ENCODE measurements at regions not wholly inside any gene's neighbourhood (a gene's known extent, or its start where the extent isn't known, plus 50 kb on each side); places are given as distances from the start of the nearest gene placed in this dataset.

DNA sequence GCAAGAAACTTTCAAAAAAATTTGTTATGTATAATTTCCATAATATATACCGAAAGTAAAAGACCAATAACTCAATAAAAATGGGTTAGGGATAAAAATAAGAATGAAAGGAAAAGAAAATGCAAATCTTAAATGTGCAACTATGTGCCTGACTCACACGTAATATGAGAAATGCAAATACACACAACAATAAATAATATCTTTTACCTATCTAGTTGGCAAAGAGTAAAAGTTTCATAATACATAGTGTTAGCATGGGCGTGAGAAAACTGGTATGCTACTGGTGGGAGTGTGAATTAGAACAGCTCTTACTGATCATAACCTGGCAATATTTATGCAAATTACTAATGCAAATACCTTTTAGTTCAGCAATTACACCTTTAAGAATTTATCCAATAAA is 438.5 kb upstream of the CITED2 start:
- DNase-seq (ENCODE audit: low read depth): no peak
- TF ChIP-seq, protein P1, sequence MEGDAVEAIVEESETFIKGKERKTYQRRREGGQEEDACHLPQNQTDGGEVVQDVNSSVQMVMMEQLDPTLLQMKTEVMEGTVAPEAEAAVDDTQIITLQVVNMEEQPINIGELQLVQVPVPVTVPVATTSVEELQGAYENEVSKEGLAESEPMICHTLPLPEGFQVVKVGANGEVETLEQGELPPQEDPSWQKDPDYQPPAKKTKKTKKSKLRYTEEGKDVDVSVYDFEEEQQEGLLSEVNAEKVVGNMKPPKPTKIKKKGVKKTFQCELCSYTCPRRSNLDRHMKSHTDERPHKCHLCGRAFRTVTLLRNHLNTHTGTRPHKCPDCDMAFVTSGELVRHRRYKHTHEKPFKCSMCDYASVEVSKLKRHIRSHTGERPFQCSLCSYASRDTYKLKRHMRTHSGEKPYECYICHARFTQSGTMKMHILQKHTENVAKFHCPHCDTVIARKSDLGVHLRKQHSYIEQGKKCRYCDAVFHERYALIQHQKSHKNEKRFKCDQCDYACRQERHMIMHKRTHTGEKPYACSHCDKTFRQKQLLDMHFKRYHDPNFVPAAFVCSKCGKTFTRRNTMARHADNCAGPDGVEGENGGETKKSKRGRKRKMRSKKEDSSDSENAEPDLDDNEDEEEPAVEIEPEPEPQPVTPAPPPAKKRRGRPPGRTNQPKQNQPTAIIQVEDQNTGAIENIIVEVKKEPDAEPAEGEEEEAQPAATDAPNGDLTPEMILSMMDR (IDR thresholded peaks at IDR 0.05; ENCODE audit: insufficient read depth, low read depth, low read length, missing control alignments): no peak

DNA sequence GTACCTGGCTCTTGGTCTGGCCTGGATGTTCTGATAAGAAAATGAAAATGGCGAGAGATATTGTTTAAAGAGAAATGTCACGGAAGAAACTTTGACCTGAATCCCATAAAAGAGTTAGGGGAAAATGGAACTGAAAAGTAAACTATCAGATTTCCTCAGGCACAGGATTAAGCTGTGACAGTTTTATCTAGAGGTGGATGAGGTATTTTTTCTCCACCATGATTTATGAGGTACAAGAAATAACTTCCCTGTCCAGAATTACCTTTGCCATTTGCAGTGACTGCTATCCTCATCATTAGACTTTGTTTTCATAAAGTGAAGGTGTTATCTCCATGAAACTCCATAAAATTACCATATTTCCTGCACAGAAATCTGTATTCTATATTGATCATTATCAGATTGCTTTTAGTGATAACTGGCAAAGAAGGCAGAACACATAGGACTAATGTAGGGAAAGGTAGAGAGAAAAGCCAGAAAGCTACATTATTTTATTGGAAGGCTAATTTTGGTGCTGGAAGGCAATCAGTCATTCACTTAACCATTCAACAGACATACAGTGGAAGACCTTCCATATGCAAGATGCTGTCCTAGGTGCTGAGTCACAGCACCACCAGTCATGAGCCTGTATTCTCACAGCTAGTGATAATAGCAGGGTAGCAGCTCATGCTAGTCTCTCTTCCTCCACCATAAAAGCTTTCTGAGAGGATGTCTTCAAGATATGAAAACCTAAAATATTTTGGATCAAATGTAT is 427.3 kb upstream of the CITED2 start:
- no peak for DNase-seq (ENCODE audit: low read depth)
- TF ChIP-seq, protein P1 (IDR thresholded peaks at IDR 0.05; ENCODE audit: insufficient read depth, low read depth, low read length, missing control alignments): no peak
- H3K4me3 ChIP-seq (ENCODE audit: low read depth, low read length): no peak overlapping the region

More for the DNA sequence above, 438.5 kb upstream of the CITED2 start:
- no peak overlapping the region for H3K4me3 ChIP-seq (ENCODE audit: low read depth, low read length)

DNA sequence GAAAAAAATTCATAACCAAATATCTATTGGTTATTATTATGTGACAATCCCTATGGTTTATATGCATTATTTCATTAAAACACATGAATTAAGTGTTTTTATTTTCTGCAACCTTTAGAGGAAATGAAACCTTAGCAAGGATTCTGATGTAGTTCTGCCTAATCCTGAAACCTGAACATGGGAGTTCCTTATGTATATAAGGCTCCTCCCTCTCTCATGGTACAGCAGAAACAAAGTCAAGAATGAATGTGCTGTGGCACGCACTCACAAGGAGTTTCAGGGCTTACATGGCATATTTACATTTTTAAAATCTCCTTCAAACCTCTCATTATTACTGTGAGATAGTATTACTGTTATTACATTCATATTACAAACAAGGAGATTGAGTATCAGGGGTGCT is 426.4 kb upstream of the CITED2 start:
- no peak overlapping the region for H3K4me3 ChIP-seq (ENCODE audit: low read depth, low read length)
- DNase-seq (ENCODE audit: low read depth): peak; percentile 35
- TF ChIP-seq, protein P1 (IDR thresholded peaks at IDR 0.05; ENCODE audit: insufficient read depth, low read depth, low read length, missing control alignments): no peak

DNA sequence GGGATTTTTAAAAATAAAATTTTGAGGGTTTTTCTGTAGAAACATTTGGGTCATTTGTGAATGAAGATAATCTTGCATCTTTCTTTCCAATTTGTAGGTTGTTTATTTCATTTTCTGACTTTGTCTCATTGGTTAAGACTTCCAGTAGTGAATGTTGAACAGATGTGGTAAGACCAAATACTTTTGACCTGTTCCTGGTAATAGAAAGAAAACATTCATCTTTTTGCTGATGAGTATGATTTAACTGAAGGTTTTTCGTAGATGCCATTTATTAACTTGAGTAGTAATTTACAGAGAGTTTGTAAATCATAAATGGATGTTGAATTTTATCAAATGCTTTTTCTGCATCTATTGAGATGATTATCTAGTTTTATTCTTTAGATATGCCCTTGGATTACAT is 416.1 kb upstream of the CITED2 start:
- H3K4me3 ChIP-seq (ENCODE audit: low read depth, low read length): no peak overlapping the region
- no peak for DNase-seq (ENCODE audit: low read depth)
- TF ChIP-seq, protein P1 (IDR thresholded peaks at IDR 0.05; ENCODE audit: insufficient read depth, low read depth, low read length, missing control alignments): no peak

DNA sequence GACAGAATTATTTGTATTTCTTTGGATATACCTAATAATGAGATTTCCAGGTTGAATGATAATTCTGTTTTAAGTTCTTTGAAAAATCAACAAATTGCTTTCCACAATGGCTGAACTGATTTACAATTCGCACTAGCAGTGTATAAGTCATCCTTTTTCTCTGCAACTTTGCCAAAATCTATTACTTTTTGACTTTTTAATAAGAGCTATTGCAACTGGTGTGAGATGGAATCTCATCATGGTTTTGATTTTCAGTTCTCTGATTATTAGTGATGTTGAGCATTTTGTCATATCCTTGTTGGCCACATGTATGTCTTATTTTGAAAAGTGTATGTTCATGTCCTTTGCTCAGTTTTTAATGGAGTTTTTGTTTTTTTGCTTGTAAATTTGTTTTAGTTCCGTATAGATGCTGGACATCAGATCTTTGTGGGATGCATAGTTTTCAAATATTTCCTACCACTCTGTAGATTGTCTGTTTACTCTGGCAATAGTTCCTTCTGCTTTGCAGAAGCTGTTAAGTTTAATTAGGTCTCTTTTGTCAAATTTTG is 409.8 kb upstream of the CITED2 start:
- TF ChIP-seq, protein P1 (IDR thresholded peaks at IDR 0.05; ENCODE audit: insufficient read depth, low read depth, low read length, missing control alignments): no peak
- H3K4me3 ChIP-seq (ENCODE audit: low read depth, low read length): no peak overlapping the region
- DNase-seq (ENCODE audit: low read depth): no peak

DNA sequence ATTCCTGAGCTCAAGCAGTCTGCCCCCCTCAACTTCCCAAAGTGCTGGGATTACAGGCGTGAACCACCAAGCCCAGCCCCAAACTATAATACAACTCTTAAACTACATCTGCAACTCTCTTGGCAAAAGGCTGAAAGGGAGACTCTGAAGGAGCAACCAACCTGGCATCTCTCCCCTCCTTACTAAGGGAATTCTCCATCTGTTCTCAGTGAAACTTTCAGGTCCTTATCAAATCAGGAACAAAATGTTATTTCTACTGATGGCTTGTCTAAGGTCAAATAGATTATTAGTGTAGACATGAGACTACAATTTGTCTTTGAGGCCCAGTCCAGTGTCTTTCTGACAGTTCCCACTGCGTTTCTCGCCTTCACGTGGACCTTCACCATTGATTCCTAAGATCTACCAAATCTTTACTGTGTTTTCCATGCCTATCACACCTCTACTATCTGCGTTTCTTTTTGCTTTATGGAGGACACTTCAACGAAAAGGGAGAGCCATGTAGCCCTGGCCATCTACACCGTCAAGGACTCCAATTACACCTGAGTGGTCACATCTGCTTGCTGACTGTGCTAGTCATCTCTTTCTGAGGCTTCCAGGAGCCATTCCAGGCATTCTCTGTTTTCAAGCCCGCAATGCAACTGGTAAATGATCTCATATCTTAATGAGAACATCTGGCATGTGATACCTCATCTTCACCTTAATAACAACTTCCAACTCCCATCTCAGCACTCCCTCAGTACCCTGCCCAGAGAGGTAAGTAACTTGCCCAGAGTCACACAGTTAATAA is 405.7 kb upstream of the CITED2 start:
- H3K4me3 ChIP-seq (ENCODE audit: low read depth, low read length): no peak overlapping the region
- no peak for DNase-seq (ENCODE audit: low read depth)
- TF ChIP-seq, protein P1 (IDR thresholded peaks at IDR 0.05; ENCODE audit: insufficient read depth, low read depth, low read length, missing control alignments): no peak

Data from GM12865 (cell line).